HG02885 (cell line): ENCODE measurements at regions not wholly inside any gene's neighbourhood (a gene's known extent, or its start where the extent isn't known, plus 50 kb on each side); places are given as distances from the start of the nearest gene placed in this dataset.
"Not testable (repeated sequence)": the region's sequence is repeated elsewhere in the genome, so short reads cannot be mapped to it uniquely, and the experiment has no call there.

Source experiments
- ATAC-seq: cut with Tn5 transposase; IDR thresholded peaks from one replicate; pipeline ENCODE4 v1.9.1; 2021; ENCODE audit warnings: mild to moderate bottlenecking; ENCODE audit not compliant: unreplicated experiment, poor library complexity

DNA sequence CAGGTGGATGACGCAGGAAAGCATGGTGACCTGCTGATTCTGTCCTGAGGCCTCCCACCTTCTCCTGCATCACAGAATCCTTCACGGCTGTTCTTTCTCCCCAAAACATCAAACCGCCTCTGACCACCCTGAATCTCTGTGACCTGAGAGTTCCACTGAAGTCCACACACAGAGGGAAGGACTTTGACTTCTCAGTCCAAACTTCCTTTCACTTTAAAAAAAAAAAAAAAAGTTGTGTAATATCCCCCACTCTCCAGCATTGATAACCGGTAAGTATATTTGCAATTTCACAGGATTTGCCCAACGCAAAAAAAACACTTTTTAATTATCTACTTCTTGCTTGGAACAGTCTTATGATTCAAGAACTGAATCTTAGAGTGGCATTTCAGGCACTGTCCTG, 259.5 kb upstream of the IRS2 start:
- ATAC-seq: no peak

DNA sequence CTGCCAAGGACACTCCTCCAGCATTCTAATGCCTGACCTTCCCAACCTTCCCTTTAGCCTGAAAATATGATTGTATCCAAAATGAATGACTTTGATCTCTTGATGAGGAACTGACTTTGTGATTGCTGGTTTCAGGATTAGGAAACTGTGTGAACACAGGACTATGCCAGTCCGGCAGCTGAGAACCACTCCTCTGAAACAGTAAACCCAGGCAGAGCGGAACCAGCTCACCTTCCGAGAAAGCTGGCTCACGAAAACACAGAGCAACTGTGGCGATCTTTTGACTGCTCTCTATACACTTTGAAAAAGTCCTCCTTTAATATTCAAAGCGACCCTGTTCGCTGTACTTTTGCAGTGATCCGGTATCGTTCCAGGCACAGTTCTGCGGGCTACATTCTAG, 258.8 kb upstream of the IRS2 start:
- ATAC-seq: no peak

DNA sequence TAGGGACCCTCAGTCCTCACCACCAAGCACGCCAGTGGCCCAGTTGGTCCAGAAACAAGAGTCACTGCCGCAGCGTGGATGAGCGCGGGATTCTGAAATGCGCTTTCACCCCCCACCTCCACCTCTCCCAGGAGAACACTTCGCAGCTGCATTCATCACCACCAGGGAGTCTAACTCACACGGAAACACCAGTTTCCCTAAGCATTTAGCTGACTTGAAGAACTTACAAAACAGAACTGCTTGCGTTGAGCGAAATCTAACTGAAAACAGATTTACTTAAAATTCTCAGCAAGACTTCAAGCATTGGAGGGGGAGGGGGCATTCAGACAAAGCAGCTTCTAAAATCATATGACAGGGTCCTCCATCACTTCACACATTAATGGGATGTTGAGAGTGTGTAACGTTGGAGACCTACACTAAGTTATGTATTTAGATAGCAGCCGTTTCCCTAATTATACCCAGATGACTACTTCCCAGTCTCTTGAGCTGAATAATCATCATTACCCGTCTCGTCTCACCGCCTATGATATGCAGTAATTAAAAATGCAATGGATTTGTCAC, 258.2 kb upstream of the IRS2 start:
- no peak for ATAC-seq

DNA sequence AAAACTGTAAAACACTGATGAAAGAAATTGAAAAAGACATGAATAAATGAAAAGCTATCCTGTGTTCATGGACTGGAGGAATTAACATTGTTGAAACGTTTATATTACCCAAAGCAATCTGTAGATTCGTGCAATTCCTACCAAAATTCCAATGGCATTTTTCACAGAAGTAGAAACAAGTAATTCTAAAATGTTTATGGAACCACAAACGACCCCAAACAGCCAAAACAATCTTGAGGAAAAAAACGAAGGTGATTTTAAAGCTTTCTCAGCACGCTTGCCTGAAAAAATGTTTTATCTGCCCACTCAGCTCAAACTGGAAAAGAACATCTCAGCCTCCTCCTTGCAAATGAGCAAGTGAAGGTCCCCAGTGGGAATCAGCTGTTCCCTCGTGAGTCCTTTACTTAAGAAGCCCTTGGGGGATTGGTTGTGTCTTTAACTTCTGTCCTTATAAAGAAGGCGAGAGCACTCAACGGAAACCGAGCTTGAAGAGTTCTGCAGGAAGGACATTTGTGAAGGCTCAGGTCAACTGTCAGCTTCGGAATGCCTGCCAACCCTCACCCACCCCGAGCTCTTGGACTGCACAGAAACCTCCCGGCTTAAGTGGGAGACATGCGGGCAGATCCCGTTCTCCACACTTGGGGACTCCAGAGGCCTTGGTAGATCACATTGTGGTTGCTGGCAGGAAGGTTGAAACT, 256.0 kb upstream of the IRS2 start:
- no peak for ATAC-seq

DNA sequence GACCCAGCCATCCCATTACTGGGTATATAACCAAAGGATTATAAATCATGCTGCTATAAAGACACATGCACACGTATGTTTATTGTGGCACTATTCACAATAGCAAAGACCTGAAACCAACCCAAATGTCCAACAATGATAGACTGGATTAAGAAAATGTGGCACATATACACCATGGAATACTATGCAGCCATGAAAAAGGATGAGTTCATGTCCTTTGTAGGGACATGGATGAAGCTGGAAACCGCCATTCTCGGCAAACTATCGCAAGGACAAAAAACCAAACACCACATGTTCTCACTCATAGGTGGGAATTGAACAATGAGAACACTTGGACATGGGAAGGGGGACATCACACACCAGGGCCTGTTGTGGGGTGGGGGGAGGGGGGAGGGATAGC, 255.3 kb upstream of the IRS2 start:
- ATAC-seq: not testable (repeated sequence)

DNA sequence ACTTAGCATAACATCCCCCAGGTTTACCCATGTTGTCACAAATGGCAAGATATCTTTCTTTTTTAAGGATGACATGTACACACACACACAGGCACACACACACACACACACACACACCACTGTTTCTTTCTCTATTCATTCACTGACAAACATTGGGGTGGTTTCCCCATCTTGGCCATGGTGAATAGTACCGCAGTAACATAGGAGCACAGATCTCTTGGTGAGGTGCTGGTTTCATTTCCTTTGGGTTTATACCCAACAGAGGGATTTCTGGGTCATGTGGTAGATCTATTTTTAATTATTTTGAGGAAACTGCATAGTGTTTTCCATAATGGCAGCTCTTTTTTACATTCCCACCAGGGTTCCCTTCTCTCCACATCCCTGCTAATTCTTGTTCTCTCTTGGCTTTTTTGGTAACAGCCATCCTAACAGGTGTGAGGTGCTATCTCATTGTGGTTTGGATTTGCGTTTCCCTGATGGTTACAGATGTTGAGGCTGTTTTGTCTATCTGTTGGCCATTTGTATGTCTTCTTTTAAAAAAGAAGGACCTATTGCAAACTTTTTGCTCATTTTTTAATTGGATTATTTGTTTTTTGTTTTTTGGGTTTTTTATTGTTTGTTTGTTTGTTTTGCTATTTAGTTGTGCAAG, 251.7 kb upstream of the IRS2 start:
- no peak for ATAC-seq

DNA sequence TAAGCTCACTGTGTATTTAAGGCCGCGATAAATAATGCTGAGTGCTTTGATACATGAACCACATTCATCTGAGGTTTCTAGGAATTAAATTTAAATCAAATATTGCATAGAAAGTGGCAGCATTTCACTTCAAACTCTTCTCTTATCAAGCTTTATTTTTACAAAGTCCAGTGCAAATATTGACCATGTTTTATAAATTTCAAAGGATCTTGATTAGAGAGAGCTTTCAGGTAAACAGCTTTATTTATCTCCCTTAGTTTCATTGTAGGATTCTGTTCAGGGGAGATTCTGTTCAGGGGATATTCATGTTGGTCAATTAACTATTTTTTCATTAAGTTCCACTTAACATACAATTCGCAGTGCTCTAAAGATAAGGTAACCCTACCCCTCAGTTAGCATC, 249.7 kb upstream of the IRS2 start:
- no peak for ATAC-seq

DNA sequence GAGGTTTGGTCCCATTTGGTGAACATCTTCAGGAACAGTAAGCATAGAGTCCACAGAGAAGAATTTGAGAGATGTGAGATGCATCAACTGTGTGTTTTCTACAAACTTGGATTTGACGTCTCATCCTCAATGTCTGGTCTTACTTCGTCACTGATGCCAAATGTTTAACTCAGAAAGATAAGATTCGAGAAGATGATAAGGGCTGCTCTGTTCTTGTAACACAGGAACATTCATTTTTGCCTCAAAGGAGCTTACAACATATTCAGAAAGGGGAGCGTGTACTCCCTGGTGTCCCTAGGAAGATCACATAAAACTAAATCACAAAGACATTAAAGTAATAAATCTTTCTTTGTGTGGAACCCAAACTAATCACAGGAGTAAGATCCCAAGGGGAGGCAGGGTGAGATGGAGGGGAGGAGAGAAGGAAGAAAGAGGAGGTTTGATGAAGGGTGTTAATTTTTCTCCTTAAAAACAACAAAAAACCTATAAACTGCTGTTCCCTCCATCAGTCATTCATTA, 247.7 kb upstream of the IRS2 start:
- ATAC-seq: no peak

DNA sequence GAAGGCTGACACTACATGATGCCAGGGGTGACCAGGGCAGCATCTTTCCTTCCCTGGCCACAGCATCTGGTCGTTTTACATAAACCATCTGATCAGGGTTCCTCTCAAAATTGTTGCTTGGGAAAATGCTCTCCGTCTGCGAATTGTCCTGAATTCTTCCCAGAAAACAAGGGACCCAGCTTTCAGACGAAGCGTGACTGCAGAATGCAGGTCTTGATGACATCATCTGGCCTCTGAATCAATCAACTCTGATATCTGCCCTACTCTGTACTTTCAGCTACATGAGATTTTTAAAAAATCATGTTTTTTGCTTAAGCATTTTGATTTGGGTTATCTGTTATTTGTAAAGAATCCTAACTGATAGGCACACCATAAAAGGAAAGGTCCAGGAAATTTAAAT, 246.6 kb upstream of the IRS2 start:
- no peak for ATAC-seq

DNA sequence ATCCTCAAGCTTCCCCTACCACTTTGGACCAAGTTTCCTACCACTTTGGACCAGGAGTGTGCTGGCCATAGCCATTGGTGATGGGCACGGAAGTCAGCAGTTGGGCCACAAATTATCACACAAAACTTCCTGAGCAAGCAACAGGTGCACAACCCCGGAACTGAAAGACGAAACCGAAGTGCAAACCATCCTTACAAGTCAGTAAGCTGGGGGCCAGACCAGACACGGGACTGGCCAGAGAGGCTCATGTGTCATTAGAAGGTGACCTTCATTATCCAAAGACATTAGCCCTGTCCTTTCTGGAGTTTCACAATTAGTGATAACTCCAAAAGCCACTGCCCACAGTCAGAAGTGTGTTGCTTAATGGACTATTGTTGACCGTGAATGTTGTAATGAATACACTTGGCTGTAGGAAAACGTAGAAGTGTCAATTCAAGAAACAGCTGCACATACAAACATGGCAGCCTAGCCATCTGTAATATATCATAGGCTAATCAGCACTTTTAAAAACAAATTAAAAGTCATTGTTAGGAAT, 244.1 kb upstream of the IRS2 start:
- ATAC-seq: no peak

DNA sequence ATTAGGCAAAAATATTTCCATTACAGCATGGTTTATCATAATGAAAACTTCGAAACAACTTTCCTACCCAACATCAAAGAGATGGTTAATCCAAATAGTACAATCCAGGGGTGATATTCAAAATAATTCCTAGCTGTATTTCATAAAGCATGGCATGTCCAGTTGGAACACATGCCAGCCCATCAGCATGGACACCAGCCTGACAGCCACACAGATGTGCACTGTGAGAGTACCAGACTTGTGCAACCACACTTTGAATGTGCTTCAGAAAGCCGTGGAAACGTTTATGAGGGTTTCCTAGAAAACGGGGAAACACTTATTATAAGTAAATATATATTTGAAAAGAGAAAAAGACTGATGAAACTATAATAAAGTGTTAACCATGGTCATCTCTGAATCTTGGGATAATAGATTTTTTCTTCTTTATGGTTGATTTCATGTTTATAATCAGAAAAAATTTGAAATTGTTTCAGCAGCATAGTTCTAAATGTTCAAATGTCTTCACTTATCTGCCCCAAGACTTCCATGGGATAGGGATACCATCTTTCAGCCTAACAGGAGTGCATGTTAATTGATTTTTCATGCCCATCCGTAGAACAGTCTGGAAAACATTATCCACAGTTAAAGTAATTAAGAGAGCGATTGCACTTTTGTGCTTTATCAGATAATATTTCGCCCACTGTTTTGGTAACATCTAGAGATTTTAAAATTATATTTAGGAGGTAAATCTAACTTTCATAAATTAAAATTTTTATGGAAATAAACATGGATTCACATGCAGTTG, 242.6 kb upstream of the IRS2 start:
- no peak for ATAC-seq

DNA sequence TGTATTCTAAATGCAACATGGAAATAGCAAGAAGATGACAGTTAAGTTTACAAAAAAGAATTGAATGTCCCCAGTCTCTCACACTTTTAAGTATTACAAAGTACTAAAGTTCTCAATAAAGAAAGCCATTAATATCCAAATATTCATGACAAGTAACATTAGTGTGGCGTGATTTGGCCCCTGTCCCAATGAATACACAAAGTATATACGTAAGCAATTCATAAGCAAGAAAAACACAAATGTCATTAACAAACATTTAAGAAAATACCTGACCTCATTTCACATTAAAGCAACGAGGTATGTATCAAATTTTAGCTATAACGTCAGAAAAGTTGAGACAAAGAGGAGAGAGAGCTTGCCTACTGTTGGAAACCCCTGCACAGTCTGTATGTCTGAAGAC, 241.9 kb upstream of the IRS2 start:
- no peak for ATAC-seq

DNA sequence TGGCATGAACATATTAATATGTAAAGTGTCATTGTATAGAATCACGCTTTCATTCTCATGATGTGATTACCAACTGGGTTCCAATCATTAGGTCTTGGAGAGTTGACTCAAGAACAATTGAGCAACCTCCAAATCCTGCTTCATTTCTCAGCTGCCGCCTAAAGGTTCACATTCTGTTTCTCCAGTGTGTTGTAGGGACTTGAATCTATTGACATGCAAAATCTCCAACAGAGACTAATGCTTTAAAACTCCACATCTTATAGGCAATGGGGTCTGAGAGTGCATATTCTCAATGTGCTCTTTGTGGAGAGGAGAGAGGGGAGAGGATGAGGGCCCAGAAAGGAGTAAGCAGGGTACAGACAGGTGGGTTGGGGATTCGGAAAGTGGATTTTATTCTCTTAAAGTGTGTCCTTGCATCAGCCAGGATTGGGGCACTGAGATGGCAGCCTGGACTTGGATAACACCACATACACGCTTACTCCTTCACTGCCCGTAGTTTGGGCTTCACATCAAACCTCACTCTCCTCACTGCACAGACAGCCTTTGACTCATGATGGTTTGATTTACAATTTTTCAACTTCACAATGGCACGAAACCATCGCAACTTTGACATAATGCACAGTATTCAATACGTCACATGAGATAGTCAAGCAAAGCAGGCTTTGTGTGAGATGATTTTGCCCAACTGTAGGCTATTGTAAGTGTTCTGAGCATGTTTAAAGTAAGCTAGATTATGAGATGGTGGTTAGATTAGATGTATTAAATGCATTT, 241.3 kb upstream of the IRS2 start:
- no peak for ATAC-seq

DNA sequence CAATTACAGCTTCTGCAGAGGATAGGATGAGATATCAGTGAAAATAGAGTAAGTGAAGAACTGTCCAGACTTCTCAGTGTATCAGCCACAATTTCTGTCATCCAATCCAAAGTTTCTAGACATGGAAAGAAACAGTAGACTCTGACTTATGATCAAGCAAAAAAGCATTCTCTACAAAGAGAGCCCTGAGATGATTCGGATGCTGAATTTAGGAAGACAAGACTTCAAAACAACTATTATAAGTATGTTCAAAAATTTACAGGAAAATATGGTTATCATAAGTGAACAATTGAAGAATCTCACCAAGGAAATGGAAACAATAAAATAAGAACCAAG, 238.2 kb upstream of the IRS2 start:
- no peak for ATAC-seq

DNA sequence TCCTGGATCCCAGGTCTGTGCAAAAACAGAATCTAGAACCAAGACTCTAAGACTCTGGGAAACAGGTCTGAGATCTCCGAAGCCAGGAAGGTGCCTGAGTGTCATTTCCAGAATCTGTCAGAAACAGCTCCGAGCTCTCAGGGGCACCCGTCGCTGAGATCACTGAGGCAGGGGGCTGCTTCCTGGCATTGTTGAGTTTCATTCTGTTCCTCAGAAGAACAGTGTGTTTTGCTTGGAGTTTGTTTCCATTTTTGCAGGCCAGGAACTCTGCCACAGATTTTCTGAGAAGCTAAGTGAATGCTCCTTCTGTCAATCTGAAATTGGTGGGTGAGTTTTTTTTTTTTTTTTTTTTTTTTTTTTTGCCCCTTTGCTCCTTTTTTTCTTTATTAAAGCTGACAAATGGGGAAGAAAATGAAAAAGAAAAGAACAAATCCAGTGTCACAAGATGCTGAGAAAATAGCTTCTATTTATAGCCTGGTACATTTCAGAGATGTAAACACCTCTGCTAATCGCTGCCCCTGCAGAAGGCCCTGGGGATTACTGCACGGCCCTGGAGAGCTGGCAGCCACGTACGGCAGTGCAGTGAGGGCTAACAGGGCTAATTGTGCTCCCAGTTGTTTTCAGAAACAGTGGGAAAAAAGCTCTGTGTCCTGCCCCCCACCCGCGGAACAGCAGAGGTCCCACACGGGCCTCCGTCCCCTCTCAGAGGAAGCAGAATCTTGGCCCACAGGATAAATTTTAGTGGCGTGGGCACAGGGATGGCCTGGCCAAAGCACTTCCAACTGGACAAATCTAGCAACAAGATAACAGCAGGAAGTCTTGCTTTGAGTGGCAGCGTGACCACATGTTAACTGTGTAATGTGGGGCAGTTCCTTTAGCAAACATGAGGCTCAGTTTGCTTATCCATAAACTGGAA, 237.6 kb upstream of the IRS2 start:
- ATAC-seq: no peak

DNA sequence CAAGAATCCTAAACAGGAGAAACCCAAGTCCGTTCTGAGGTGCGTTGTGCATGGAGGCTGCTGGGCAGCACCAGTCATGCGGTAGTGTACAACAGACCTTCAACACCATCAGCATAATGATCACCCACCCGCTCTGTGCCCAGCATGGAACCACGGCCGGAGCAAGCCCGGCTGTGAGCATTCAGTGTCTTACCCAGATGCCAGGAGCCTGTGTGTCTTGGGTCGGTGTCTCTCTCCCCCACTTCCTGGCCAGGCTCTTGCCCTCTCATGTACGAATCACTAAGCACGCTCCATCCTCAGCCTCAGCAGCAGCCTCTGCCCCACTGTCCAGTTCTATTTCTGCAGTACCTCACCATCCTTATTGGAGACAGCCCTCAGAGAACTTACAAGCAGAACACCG, 231.6 kb upstream of the IRS2 start:
- ATAC-seq: no peak

DNA sequence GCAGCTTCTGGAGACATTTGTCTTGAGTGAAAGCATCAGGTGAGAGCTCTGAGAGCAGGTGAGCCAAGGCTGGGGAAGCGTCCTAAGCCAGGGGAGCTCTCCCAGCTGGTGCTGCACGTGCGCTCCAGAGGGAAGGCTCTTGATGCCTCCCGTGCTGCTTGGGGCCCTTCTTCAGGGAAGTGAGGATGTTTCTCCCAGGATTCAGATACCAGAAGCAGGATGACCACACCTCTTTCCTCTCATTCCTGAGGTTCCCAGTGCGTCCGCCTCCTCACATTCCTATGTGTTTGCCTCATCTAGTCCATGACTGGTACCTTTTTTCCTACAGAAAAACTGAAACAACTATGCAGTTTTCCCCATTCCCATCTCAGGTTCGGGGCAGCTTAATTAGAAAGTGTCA, 231.0 kb upstream of the IRS2 start:
- no peak for ATAC-seq

DNA sequence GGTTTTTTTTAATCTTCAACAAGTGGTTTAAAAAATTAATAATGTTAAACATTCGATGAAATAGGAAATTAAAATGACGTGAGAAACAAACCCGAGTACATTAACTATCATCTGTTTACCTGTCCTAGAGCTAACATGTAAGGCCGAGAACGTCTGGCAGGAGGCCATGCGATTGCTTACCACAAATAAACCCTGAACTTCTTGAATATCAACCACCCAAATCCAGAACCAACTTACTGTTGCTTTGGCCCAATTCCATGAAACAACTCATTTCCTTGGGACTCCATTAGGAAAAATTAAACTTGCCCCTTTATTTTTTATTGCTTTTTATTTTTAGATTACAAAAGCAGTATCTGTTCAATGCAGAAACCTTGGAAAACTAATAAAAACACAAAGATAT, 228.9 kb upstream of the IRS2 start:
- ATAC-seq: no peak

DNA sequence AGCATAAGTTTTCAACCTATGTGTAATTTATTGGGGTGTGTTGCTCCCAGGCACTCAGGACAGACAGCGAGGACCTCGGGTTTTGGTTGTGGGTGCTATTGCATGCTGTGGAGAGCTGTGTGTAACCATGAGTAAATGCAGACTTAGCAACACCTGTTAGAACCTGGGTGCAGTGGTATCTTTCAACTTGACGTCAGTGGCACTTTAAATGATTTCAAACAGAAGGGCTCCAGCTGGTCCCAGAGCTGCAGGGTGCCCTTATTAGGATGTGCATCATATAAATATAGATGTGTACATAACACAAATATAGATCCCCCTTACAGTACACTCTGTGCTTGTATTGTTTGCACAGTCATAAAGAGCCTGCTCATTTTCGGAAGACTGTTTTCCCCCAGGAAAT, 228.3 kb upstream of the IRS2 start:
- no peak for ATAC-seq
